ENCODE measurements at regions not wholly inside any gene's neighbourhood (a gene's known extent, or its start where the extent isn't known, plus 50 kb on each side); places are given as distances from the start of the nearest gene placed in this dataset.

DNA sequence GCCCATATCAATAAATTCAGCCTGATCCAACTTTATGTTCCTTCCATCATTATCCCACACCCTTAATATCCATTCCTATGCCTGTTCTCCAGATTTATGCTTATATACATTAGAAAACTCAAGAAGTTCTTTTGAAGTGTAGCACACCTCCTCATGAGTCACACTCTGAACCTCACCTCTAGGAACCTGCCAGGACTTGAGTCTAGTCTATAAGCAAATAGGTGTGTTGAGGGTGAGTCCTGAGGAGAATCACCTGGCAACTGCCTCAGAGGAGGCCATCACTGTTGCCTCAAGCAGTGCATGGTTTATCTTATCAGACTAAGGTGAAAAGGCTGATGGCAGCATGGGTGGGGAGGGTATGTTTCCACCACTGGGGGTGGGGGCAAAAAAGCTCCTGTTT, 496.7 kb downstream of the C6orf118 start:
- no peak overlapping the region for H3K4me3 ChIP-seq (replicated peaks; ENCODE audit: low read depth, low read length)
- DNase-seq (ENCODE audit: extremely low read depth, low read depth): no peak
- TF ChIP-seq, protein P1, sequence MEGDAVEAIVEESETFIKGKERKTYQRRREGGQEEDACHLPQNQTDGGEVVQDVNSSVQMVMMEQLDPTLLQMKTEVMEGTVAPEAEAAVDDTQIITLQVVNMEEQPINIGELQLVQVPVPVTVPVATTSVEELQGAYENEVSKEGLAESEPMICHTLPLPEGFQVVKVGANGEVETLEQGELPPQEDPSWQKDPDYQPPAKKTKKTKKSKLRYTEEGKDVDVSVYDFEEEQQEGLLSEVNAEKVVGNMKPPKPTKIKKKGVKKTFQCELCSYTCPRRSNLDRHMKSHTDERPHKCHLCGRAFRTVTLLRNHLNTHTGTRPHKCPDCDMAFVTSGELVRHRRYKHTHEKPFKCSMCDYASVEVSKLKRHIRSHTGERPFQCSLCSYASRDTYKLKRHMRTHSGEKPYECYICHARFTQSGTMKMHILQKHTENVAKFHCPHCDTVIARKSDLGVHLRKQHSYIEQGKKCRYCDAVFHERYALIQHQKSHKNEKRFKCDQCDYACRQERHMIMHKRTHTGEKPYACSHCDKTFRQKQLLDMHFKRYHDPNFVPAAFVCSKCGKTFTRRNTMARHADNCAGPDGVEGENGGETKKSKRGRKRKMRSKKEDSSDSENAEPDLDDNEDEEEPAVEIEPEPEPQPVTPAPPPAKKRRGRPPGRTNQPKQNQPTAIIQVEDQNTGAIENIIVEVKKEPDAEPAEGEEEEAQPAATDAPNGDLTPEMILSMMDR (IDR thresholded peaks at IDR 0.05; ENCODE audit: low read depth, low read length, missing control alignments): no peak

DNA sequence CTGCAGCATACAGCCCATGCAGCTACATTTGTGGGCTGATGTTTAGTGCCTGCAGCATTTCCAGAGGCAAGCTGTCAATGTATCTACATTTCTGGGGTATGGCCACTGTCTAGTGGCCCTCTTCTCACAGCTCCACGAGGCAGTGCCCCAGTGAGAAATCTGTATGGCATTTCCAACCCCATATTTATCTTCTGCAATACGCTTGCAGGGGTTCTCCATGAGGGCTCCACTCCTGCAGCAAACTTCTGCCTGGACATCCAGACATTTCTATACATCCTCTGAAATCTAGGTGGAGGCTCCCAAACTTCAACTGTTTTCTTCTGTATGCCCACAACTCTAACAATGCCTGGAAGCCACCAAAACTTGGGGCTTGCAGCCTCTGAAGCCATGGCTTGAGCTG, 502.3 kb downstream of the C6orf118 start:
- no peak overlapping the region for H3K4me3 ChIP-seq (replicated peaks; ENCODE audit: low read depth, low read length)
- TF ChIP-seq, protein P1 (IDR thresholded peaks at IDR 0.05; ENCODE audit: low read depth, low read length, missing control alignments): no peak
- no peak for DNase-seq (ENCODE audit: extremely low read depth, low read depth)

DNA sequence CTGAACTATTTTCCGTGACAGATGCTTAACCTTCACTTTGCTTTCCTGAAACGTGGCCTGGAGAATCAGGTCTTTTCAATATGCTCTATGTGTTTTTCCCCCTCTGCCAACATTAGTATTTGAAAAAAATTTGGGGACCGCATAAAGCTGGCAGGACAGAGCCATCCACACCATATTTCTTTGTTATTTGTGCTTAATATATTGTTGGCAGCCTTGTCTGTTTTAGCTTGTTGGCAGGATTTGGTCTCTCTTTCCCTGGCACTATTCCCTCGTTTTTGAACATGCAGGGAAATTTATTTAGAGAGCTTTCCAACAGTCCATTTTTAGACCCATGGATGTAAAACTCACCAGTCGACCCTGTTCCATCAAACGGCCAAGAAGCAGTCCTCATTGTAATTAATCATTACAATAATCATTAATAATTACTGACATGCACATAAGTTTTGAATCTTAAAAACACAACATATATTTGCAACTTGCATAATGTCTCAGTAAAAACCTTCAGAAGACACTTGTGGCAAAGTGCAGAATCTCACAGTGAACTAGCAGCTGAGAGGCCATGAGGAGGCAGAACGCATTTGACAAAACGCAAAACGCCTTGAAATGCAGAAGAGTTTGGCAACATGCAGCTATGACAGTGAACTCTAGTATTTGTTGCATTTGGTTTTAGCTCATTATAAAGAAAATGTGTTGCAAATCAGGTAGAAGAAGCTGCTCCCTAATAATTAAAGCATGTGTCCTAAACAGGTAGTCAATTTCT, 514.2 kb downstream of the C6orf118 start:
- TF ChIP-seq, protein P1 (IDR thresholded peaks at IDR 0.05; ENCODE audit: low read depth, low read length, missing control alignments): no peak
- no peak overlapping the region for H3K4me3 ChIP-seq (replicated peaks; ENCODE audit: low read depth, low read length)
- no peak for DNase-seq (ENCODE audit: extremely low read depth, low read depth)

DNA sequence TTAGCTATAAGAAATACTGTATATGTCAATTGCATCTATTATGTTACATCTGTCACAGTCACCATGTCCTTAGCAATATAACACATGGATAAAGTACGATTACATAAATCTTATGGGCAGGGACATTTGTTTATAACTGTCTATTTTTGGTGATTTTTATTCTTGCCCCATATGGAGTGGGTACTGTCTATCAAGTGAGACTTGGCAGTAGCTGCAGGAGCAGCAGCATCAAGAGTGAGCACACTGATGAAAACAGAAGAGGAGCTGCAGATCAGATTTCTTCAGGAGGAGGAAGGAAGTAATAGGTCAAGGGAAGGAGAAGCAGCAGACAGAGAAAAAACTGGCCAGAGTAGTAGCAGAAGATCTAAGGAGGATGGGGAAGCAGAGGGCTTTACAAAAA, 516.7 kb downstream of the C6orf118 start:
- H3K4me3 ChIP-seq (replicated peaks; ENCODE audit: low read depth, low read length): no peak overlapping the region
- TF ChIP-seq, protein P1 (IDR thresholded peaks at IDR 0.05; ENCODE audit: low read depth, low read length, missing control alignments): no peak
- DNase-seq (ENCODE audit: extremely low read depth, low read depth): no peak

DNA sequence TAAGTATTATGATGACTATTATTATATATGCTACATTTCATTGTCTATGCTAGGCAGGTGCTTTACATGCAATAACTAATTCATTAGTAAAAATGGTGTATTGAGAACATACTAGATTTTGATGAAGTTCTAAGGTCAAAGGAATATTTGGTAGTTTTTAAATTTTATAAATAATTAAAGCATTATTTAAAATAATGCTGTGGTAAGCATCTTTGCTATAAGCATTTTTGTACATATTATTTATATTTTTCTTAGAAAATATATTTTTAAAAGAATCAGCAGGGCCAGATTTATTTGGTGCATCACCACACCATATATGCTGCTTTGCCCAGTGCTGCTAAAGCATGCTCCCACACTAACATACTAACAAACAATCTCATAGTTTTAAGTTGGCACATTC, 517.9 kb downstream of the C6orf118 start:
- H3K4me3 ChIP-seq (replicated peaks; ENCODE audit: low read depth, low read length): no peak overlapping the region
- no peak for DNase-seq (ENCODE audit: extremely low read depth, low read depth)
- TF ChIP-seq, protein P1 (IDR thresholded peaks at IDR 0.05; ENCODE audit: low read depth, low read length, missing control alignments): no peak

DNA sequence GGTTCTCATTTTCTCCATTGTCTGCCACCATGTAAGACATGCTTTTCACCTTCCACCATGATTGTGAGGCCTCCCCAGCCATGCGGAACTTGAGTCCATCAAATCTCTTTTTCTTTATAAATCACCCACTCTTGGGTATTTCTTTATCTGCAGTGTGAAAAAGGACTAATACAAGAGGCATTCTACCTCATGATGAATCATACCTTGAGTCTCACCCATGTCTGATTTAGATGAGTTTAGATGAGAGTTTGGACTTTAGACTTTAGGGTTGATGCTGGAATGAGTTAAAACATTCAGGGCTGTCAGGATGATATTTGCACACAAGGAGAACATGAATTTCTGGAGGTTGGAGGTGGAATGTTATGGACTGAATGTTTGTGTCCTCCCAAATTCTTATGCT, 545.6 kb downstream of the C6orf118 start:
- TF ChIP-seq, protein P1 (IDR thresholded peaks at IDR 0.05; ENCODE audit: low read depth, low read length, missing control alignments): no peak

DNA sequence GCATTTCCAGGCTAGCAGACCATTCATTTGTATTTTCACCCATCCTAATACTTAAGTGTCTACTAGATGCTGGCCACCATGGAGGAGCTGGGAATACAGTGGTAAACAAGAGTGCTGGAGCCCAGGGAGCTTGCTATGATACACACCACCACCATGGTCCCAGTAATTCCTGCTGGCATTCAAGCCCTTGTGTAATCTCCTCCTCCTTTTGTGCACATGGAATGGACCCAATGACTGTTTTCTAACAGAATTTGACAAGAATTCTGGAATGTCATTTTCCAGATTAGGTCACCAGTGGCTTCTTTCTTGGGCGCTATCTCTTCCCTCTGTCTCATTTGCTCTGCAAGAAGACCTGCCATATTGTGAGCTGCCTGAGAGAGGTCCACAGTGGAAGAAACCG, 552.0 kb downstream of the C6orf118 start:
- no peak for DNase-seq (ENCODE audit: extremely low read depth, low read depth)
- no peak overlapping the region for H3K4me3 ChIP-seq (replicated peaks; ENCODE audit: low read depth, low read length)
- TF ChIP-seq, protein P1 (IDR thresholded peaks at IDR 0.05; ENCODE audit: low read depth, low read length, missing control alignments): no peak

More for the DNA sequence above, 545.6 kb downstream of the C6orf118 start:
- no peak overlapping the region for H3K4me3 ChIP-seq (replicated peaks; ENCODE audit: low read depth, low read length)
- no peak for DNase-seq (ENCODE audit: extremely low read depth, low read depth)

All from HFF-Myc (cell line).